ENCODE measurements at regions not wholly inside any gene's neighbourhood (a gene's known extent, or its start where the extent isn't known, plus 50 kb on each side); places are given as distances from the start of the nearest gene placed in this dataset.

- FAIRE-seq (no peak), ATAC-seq (no peak), DNase-seq (ENCODE audit: extremely low read depth in 1 of 4, low spot score in 3 of 4) (no peak)
- Histone ChIP-seq H3K9ac (ENCODE audit: insufficient read depth in 1 of 2, low read depth in 2 of 2, low read length in 2 of 2) (no peak overlapping the region), H3K9me1 (ENCODE audit: control insufficient read depth, insufficient read depth, low read length) (no peaks in the 10 kb centered on the region), H4K20me1 (replicated peaks; ENCODE audit: control insufficient read depth, insufficient read depth, low read length) (no peaks in the 10 kb centered on the region), H3K4me3 (no peak overlapping the region), H3K4me1 (replicated peaks in 1 of 2; ENCODE audit: control insufficient read depth in 2 of 2, insufficient read depth in 2 of 2, low read length in 2 of 2) (no peaks in the 10 kb centered on the region), H3K36me3 (ENCODE audit: control insufficient read depth, insufficient read depth, low read length) (no peaks in the 10 kb centered on the region), H3K4me2 (ENCODE audit: insufficient read depth, low read length) (no peak overlapping the region), H2AFZ (ENCODE audit: low read depth, low read length) (no peak overlapping the region), H3K27me3 (ENCODE audit: control insufficient read depth in 2 of 2, insufficient read depth in 2 of 2, low read length in 2 of 2) (peaks cover 0 to 36% of the 10 kb centered on the region in 2 experiments; a peak in 3 of 5 replicates), H3K9me3 (replicated peaks; ENCODE audit: control insufficient read depth, insufficient read depth, low read depth, low read length) (no peaks in the 10 kb centered on the region), H3K79me2 (ENCODE audit: control insufficient read depth, insufficient read depth, low read length) (no peaks in the 10 kb centered on the region), H3K27ac (ENCODE audit: extremely low read depth, low read depth, low read length) (no peak overlapping the region)
- intact Hi-C loops (cut with micrococcal nuclease) = no loop called here
- in situ Hi-C loops (cut with MboI) = no loop called here
- ChIA-PET CTCF (ENCODE audit: low intra/inter-chr PET ratio) (no interaction called here), POLR2A (no interaction called here)
- 0% methylated on average over 6 of the region's 8 CpGs for WGBS (ENCODE audit: insufficient coverage, low coverage, missing lambda C conversion rate)
- no TSS peak for BruUV-seq (replicated peaks)
- TF ChIP-seq CCAR2 (IDR thresholded peaks at IDR 0.05; ENCODE audit: low read depth, low read length) = no peak
- no peak for TF ChIP-seq CREB3L1 (IDR thresholded peaks at IDR 0.05; ENCODE audit: borderline replicate concordance, low read depth)
- no peak for TF ChIP-seq SRSF3 (IDR thresholded peaks at IDR 0.05; ENCODE audit: insufficient read depth, low read length)
These were observed 50.1 kb upstream of the IGFBP2 start for GRCh38 chr2:216583147-216583546.
